Stomach (tissue), 8 donors: ENCODE measurements at regions not wholly inside any gene's neighbourhood (a gene's known extent, or its start where the extent isn't known, plus 50 kb on each side); places are given as distances from the start of the nearest gene placed in this dataset.
"Not testable (repeated sequence)": the region's sequence is repeated elsewhere in the genome, so short reads cannot be mapped to it uniquely, and the experiment has no call there.

ENCODE experiments used
- DNase-seq, 2 donors: peaks; one replicate each; pipeline versions ENCODE4 v3.0.0 to v3.0.0-alpha.2; 2013 to 2019
- H3K27ac ChIP-seq, 5 donors: fragments of 200-600 bp in 4 of 5; sonication (generic) in 4 of 5; one replicate each; pipeline ENCODE4 v1.5.1; 2013 to 2019; ENCODE audit warnings: mild to moderate bottlenecking in 1 of 5, moderate library complexity in 1 of 5
- H3K27me3 ChIP-seq, 3 donors: fragments of 200-600 bp; sonication (generic); one replicate each; pipeline ENCODE4 v1.5.1; 2017 to 2019; ENCODE audit warnings: mixed run types in 1 of 3
- H3K36me3 ChIP-seq, 4 donors: fragments of 200-600 bp; sonication (generic); 1 replicate in 3 of 4; 2 replicates in 1 of 4; pipeline ENCODE4 v1.5.1; 2016 to 2019
- H3K4me1 ChIP-seq, 4 donors: fragments of 200-600 bp; sonication (generic); one replicate each; pipeline ENCODE4 v1.5.1; 2016 to 2019
- H3K4me3 ChIP-seq, 4 donors: fragments of 200-600 bp; sonication (generic) in 3 of 4; one replicate each; pipeline ENCODE4 v1.5.1; 2016 to 2019; ENCODE audit warnings: mild to moderate bottlenecking in 1 of 4
- H3K9me3 ChIP-seq, 4 donors: fragments of 200-600 bp; sonication (generic); one replicate each; pipeline ENCODE4 v1.5.1; 2016 to 2019
- EP300 ChIP-seq: sonication (generic); formaldehyde crosslinking; IDR thresholded peaks from one replicate; pipeline ENCODE4 v1.6.1; 2017; ENCODE audit warnings: antibody characterized with exemption
- POLR2A ChIP-seq, 4 donors: fragments of 450-650 bp; IDR thresholded peaks; one replicate each; pipeline ENCODE4 v1.6.1; 2016; ENCODE audit warnings: antibody characterized with exemption in 4 of 4, control low read depth in 2 of 4, mild to moderate bottlenecking in 1 of 4, moderate library complexity in 1 of 4
- POLR2AphosphoS5 ChIP-seq, 3 donors: sonication (generic); formaldehyde crosslinking; IDR thresholded peaks; one replicate each; pipeline ENCODE4 v1.6.1; 2016; ENCODE audit warnings: antibody characterized with exemption in 3 of 3
- WGBS, 5 donors: extraction: QIAGEN DNeasy Blood & Tissue Kit in 3 of 5; methylation state at CpG; one replicate each; pipeline versions ENCODE4 v1.1.5 to v1.1.7; 2013 to 2018; 5-methylcytosine and 5-hydroxymethylcytosine counted together
- intact Hi-C: fragments of 100-400 bp; cut with DNase I; formaldehyde crosslinking; loops from one replicate; pipeline ENCODE4 v1.15.1; 2023; ENCODE audit warnings: low total_unique reads
- TF ChIP-seq, protein P1 (sequence below), 7 experiments: fragments of 450-650 bp in 4 of 7; fragments of 200-600 bp in 3 of 7; sonication (generic) in 3 of 7; IDR thresholded peaks; one replicate each; pipeline ENCODE4 v1.5.1; 2016 to 2019; ENCODE audit warnings: antibody characterized with exemption in 7 of 7, control low read depth in 2 of 7, mild to moderate bottlenecking in 1 of 7
- donor health status: healthy with polysubstance abuse.
- donor health status: Bipolar disorder and iron deficiency.
- donor health status: healthy.

DNA sequence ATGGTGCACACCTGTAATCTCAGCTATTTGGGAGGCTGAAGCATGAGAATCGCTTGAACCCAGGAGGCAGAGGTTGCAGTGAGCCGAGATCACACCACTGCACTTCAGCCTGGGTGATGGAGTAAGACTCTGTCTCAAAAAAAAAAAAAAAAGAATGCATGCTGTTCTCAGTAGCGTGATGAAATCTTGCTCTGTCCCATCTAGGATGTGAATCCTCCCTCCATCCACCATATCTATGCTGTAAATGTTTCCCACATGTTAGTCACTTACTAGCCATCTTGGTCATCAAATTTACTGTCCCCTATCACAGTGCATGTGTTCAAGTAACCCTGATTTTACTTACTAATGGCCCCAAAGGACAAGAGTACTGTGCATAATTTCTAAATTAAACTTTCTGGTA is 315.4 kb upstream of the TBX18 start:
- H3K4me3 ChIP-seq, result no peak overlapping the region
- TF ChIP-seq POLR2A (IDR thresholded peaks at IDR 0.05), result no peak
- TF ChIP-seq, protein P1, sequence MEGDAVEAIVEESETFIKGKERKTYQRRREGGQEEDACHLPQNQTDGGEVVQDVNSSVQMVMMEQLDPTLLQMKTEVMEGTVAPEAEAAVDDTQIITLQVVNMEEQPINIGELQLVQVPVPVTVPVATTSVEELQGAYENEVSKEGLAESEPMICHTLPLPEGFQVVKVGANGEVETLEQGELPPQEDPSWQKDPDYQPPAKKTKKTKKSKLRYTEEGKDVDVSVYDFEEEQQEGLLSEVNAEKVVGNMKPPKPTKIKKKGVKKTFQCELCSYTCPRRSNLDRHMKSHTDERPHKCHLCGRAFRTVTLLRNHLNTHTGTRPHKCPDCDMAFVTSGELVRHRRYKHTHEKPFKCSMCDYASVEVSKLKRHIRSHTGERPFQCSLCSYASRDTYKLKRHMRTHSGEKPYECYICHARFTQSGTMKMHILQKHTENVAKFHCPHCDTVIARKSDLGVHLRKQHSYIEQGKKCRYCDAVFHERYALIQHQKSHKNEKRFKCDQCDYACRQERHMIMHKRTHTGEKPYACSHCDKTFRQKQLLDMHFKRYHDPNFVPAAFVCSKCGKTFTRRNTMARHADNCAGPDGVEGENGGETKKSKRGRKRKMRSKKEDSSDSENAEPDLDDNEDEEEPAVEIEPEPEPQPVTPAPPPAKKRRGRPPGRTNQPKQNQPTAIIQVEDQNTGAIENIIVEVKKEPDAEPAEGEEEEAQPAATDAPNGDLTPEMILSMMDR (IDR thresholded peaks at IDR 0.05), result no peak
- no peak for TF ChIP-seq POLR2AphosphoS5 (IDR thresholded peaks at IDR 0.05)
- TF ChIP-seq EP300, result no peak
- intact Hi-C loops, result no loop called here

DNA sequence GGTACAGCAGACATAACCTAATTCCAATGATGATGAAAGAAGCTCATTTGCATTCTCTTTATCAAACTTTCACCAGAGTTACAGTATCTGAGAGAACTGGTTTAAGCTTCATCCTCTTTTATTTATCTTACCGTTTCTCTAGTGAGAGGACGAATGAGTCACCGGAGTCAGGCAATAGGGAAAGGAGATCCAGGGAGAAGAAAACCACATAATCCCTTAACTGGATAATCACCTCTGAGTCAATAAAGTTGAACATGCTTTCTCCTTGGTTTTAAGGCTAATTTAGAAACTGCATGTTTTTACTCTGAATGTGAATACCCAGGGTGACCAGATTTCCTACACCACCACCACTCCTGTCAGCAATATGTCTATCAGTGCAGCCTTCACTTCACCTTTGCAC is 313.7 kb upstream of the TBX18 start:
- Histone ChIP-seq H3K9me3 (no peaks in the 10 kb centered on the region), H3K4me1 (no peaks in the 10 kb centered on the region), H3K27me3 (no peaks in the 10 kb centered on the region), H3K27ac (no peak overlapping the region), H3K4me3 (no peak overlapping the region), H3K36me3 (no peaks in the 10 kb centered on the region)
- WGBS, 5 donors, result 24 to 35% (median 28%) methylated on average over 3 of the region's 3 CpGs
- DNase-seq, result no peak
- no peak for TF ChIP-seq EP300
- TF ChIP-seq POLR2AphosphoS5 (IDR thresholded peaks at IDR 0.05), result no peak
- no peak for TF ChIP-seq POLR2A (IDR thresholded peaks at IDR 0.05)
- TF ChIP-seq, protein P1 (IDR thresholded peaks at IDR 0.05), result no peak
- intact Hi-C loops, result no loop called here

More for the DNA sequence above, 315.4 kb upstream of the TBX18 start:
- H3K4me1 ChIP-seq, result no peaks in the 10 kb centered on the region
- no peak overlapping the region for H3K27ac ChIP-seq
- no peaks in the 10 kb centered on the region for H3K9me3 ChIP-seq
- no peaks in the 10 kb centered on the region for H3K27me3 ChIP-seq
- H3K36me3 ChIP-seq, result no peaks in the 10 kb centered on the region
- 56 to 84% (median 69%) methylated on average over 3 of the region's 3 CpGs for WGBS, 5 donors
- no peak for DNase-seq

DNA sequence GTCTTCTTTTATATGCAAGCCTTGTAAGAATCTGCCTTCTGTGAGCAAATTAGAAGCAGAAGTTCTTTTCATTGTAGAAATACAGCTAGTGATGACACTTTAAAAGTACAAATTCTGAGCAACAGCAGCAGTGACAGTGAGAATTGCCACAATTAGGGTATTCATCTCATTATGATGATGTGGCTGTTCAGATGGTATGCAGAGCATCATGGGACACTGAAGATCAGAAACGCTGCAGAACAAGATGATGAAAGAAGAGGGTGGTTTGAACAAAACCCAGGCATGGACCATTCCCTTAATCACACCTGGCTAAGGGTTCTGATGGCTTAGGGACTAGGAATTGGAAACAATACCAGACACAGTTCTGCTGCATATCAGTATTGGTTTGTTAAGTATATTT is 312.7 kb upstream of the TBX18 start:
- no peak for DNase-seq
- Histone ChIP-seq H3K9me3 (no peaks in the 10 kb centered on the region), H3K27me3 (no peaks in the 10 kb centered on the region), H3K4me3 (no peak overlapping the region), H3K36me3 (no peaks in the 10 kb centered on the region), H3K4me1 (no peaks in the 10 kb centered on the region), H3K27ac (no peak overlapping the region)
- no peak for TF ChIP-seq POLR2A (IDR thresholded peaks at IDR 0.05)
- no peak for TF ChIP-seq POLR2AphosphoS5 (IDR thresholded peaks at IDR 0.05)
- TF ChIP-seq, protein P1 (IDR thresholded peaks at IDR 0.05), result no peak
- no peak for TF ChIP-seq EP300
- intact Hi-C loops, result no loop called here
- 8 to 30% (median 23%) methylated on average over 1 of the region's 1 CpG for WGBS, 5 donors

DNA sequence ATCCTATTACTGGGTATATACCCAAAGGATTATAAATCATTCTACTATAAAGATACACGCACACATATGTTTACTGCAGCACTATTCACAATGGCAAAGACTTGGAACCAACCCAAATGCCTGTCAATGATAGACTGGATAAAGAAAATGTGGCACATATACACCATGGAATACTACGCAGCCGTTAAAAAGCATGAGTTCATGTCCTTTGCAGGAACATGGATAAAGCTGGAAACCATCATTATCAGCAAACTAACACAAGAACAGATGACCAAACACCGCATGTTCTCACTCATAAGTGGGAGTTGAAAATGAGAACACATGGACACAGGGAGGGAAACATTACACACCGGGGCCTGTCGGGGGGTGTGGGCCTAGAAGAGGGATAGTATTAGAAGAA is 307.4 kb upstream of the TBX18 start:
- H3K4me3 ChIP-seq, H3K27me3 ChIP-seq, H3K36me3 ChIP-seq, DNase-seq, H3K27ac ChIP-seq, H3K4me1 ChIP-seq, intact Hi-C loops: not testable (repeated sequence)
- WGBS, 5 donors, result 85 to 97% (median 91%) methylated on average over 6 of the region's 6 CpGs
- H3K9me3 ChIP-seq, result peaks cover 0 to 13% (median 4%) of the 10 kb centered on the region in 4 donors

DNA sequence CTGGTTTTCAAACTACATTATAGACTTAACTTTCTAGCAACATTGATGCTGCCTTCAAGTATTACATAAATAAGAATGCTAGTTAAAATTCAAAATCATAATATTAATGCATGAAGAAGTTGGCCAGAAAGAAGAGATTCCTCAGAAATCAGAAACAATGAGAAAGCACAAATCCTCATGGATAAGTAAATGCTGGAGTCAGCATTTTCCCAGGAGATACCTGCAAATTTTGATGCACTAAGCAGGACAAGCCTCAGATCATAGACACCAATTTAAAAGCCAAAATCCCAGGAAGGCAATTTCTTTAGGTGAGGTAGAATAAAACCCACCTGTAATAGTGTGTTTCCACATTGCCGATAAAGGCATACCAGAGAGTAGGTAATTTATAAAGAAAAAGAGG is 305.2 kb upstream of the TBX18 start:
- Histone ChIP-seq H3K9me3 (peaks cover 0 to 13% (median 4%) of the 10 kb centered on the region in 4 donors), H3K27ac (no peak overlapping the region), H3K36me3 (no peaks in the 10 kb centered on the region), H3K4me1 (no peaks in the 10 kb centered on the region), H3K4me3 (no peak overlapping the region), H3K27me3 (no peaks in the 10 kb centered on the region)
- WGBS, 5 donors, result 95 to 100% (median 100%) methylated on average over 1 of the region's 1 CpG
- no peak for DNase-seq
- TF ChIP-seq POLR2AphosphoS5 (IDR thresholded peaks at IDR 0.05), result no peak
- no peak for TF ChIP-seq POLR2A (IDR thresholded peaks at IDR 0.05)
- TF ChIP-seq, protein P1 (IDR thresholded peaks at IDR 0.05), result no peak
- intact Hi-C loops, result no loop called here
